Midbrain (tissue), 1 donor: ENCODE measurements at regions not wholly inside any gene's neighbourhood (a gene's known extent, or its start where the extent isn't known, plus 50 kb on each side); places are given as distances from the start of the nearest gene placed in this dataset.

ENCODE experiments used
- DNase-seq: peaks from one replicate; lab custom pipeline; 2025; lab: John Stamatoyannopoulos, UW

DNA sequence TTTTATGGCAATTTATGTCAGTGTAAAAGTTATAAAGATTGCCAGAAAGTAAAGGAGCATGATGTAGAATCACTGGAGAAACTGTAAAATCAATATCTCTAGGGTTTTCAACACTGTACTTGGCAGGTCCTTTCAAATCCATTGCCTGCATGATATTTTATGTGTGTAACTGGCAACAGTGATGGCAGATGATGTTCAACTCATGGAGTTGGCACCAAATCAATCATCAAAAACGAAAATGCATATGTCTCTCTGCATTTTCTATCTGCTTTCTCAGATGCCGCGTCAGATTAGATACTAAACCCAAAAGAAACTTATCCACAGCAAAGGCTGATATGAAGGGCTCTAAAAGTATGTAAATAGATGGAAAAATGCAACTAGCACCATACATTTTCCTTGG is 1395.5 kb upstream of the PIK3C3 start:
- DNase-seq: no peak

DNA sequence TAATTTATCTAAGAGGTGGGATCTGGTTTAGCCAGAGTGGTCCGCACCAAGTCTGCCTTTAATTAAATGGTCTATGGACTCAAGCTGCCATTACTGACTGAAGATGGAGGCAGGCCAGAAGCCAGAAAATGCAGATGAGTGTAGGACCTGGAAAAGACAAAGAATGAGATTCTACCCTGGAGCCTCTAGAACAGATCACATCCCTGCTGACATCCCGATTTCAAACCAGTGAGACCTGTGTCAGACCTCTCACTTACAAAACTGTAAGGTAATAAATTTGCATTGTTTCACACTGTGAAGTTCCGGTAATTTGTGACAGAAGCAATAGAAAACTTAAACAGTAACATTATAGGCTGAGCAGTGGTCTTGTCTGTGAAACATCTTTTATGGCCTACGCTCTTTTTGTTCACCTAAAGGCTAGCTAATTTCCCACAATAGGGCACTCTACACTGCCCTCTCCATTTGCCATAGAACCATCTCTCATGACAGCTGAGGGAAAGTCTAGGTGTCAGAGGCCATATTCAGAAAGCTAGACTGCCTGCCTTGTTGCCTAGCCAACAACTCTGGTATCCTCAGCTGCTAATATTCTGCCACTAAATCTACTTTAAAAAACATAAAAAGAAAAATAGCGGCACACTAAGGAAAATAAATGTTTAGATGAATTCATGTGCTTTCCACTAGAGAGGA is 1396.2 kb upstream of the PIK3C3 start:
- DNase-seq: no peak

DNA sequence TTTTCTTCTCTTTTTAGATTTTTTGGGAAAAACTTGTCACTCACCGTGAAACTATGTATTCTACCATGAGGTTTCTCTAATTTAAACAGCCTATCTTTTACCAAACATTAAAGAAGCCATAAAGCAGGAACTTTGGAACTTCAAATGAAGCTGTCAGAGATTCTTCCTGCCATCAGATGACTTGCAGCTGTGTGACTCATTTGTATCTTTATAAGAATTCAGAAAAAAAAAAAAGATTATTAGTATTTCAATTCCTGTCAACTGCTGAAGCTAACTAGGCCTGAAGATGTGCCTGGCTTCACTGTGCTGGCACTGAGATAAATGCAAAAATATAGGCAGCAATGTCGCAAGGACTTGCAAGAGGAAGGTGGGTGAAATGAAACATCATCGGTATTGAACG is 1399.1 kb upstream of the PIK3C3 start:
- no peak for DNase-seq

DNA sequence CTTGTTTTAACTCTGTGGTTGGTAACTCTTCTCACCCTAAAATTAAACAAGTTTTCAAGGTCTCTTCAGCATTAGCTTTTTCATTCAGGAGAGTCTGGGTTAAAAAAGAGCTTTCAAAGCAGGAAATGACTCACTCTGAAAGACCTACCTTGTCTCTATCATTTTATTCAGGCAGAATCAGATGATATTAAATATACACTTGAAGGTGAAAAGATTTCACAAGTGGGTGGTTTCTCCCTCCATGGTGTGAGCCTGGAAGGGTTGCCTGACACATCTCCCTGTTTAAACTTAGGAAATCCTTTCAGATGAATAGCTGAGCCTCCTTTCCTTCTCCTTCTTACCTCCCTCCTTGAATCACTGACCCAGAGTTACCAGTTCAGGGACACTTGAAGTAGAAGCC is 1402.0 kb upstream of the PIK3C3 start:
- DNase-seq: no peak

DNA sequence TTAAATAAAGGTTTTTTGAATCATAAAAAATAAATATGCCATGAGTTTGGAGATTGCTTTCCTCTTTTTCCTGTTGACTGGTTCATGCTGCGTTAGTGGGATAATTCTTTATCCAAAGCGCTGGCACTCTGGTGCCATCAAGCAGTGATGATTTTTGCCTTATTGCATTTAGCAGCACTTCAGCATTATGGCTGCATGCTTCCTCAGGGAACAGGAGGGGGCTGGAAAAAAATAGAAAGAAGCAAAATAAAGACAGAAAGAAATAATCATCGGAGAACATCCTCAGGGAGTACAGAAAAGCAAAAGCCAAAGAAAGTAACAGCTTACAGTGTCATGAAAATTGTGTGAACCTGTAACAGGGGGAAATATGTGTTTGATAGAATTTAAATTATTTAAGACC is 1408.2 kb upstream of the PIK3C3 start:
- DNase-seq: no peak

DNA sequence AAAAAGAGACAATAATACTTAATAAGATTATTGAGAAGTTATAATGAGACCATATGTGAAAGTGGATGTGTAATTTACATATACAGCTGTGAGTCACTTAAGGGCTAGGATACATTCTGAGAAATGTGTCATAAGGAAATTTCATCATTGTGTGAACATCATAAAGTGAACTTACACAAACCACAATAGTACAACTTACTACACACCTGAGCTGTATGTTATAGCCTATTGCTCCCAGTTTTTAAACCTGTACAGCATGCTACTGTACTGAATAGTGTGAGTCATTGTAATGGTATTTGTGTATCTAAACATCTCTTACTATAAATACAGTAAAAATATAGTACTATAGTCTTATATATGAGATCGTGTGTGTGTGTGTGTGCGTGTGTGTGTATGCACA is 1420.3 kb upstream of the PIK3C3 start:
- DNase-seq: no peak

DNA sequence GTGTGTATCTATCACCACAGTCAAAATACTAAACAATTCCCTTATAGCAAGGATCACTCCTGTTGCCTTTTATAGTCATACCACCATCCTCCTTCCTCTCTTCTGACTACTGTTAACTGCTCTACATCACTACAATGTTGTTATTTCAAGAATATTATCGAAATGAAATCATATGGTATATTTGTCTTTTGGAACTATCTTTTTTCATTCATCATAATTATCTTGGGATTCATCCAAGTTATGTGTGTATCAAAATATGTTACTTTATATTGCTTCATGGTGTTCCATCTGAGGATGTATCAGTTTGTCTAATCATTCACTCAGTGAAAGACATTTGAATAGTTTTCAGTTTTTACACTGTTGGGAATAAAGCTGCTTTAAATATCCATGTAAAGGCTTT is 1423.0 kb upstream of the PIK3C3 start:
- DNase-seq: no peak

DNA sequence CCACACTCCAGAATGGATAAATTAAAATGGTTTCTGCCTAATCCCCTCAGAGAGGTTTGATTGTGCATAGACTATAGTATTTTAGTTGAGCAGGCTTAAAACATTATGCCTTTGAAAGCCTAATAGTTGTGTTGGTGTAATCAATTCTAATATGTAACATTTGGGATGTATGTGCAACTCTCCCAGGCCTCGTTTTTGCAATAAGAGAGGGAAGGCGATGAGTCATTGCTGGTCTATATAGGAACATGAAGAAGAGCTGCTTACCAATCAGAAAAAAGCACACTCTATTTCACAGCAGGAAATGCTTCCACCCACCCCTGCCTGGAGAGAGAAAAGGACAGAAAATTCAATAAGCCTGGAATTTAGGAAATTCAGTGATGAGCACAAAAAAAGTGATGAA is 1424.0 kb upstream of the PIK3C3 start:
- no peak for DNase-seq

DNA sequence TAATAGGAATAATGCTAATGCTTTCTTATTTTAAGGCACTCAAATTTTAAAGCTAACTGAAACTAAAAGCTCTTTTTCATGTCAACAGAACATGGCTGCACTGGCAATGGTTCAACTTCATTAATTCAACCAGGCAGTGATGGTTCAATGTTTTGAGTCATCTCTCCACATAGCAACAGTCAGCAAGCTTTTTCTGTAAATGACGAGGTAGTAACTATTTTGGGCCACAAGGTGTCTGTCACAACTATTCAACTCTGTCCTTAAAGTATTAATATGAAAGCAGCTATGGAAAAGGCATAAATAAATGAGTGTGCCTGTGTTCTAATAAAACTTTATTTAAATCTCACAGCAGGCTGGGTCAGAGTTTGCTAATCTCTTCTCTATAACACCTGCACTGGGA is 1425.6 kb upstream of the PIK3C3 start:
- DNase-seq: no peak

DNA sequence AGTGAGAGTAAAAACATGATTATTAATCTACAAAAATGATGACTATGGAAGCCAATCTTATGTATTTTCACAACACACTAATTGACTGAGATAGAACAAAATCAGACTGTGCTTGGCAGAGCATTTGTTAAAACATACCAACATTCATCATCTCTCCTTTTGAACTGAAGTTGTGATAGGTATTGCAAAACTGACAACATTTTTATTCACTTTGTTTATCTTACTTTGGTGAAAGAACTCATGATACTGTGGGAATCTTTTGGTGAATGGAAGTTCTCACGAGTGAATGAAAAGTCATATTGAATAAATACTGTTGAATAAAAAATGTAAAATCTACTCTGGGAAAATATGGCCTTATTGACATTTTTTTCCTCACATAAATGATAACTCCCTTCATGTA is 1430.2 kb upstream of the PIK3C3 start:
- no peak for DNase-seq

DNA sequence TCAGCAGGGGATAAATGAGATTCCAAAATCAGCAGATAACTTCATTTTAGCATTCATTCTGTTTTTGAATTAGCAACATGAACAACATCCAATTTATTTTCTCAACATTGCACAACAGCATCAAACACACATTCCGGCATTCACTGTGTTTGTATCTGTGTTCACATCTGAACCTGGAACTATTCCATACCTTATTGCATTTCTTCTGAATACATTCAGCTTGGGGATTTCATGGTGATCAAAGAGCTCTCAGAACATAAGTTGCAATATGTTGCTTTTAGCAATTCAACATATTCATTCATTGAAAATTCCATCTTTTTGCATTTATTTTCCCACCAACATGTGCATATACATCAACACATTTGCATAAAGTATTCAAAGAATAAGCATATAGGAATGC is 1431.7 kb upstream of the PIK3C3 start:
- DNase-seq: no peak

DNA sequence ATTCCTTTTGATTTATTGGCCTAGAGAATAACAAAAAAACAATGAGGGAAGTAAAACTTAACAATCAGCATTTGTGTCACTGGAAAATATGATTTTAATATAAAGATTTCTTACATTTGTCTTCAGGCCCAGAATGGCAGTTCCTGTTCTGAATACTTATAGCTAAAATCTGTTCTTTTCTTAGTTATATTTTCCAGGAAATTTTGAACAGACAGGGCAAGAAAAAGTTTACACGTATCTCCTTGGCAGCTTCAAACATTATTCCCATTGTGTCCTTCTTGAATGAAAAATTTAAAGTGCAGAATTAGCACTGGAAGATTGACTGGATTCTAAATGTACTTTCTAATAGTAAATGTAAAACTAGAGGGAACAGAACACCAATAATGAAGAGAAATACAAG is 1454.0 kb upstream of the PIK3C3 start:
- DNase-seq: no peak

DNA sequence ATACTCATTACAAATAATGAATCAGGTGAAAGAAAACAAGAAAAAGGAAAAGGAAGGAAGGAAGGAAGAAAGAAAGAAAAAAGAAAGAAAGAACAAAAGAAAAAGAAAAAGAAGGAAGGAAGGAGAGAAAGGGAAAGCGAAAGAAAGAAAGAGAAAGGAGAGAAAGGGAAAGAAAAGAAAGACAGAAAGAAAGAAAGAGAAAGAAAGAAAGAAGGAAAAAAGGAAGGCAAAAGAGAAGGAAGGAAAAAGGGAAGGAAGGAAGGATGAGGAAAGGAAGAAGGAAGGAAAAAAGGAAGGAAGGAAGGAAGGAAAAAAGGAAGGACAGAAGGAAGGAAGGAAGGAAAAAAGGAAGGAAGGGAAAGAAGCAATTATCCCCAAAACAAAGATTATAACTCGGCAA is 1460.4 kb upstream of the PIK3C3 start:
- no peak for DNase-seq

DNA sequence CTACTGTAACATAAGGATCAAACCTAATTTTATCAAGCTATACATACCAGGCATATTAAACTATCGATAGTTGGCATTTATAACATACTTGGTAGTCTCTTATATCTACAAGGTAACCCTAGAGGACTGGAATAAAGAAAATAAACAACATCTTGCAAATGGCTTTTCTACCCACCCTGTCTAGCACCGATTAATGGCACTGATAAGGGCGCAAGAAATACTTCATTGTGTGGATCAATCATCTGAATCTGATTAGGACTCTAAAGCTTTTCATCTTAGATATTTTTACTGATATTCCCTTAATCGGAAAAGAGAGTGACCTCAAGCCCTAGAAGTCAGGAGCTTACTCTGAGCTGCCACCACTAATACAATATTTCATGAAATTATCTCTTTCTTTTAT is 1461.7 kb upstream of the PIK3C3 start:
- no peak for DNase-seq

DNA sequence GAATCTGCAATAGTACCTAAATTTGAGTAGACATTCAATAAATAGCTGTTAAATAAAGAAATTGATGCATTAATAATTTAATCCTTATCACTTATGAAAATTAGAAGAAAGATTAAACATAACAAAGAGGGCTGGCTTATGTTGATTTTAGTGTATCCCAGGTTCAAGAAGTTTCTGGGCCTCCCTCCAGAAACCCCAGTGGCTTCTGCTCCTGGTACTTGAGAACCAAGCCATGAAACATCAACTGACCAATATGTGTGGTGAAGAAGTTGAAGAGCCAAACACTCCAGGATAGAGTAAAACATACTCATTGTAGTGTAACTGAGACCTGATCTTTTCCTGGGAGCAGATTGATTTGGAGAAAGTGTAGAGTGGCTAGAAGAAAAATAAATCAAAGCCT is 1465.7 kb upstream of the PIK3C3 start:
- no peak for DNase-seq

DNA sequence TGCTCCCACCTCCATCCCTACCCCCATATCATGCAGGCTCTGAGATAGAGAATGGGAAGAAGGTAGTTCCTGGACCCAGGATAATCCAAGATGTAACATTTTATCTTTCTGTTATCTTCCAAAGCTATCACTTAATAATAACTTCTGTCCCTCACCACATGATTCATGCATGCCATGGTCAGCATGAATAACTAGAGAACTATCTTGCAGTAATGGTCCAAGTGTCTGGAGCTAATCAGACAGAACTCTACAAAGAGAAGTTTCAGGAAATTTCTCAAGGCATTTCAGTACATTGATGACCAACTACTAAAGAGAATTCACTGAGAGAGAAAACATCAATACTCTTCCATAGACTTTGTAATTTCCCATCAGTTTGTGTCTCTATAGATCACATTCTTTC is 1469.7 kb upstream of the PIK3C3 start:
- DNase-seq: no peak

DNA sequence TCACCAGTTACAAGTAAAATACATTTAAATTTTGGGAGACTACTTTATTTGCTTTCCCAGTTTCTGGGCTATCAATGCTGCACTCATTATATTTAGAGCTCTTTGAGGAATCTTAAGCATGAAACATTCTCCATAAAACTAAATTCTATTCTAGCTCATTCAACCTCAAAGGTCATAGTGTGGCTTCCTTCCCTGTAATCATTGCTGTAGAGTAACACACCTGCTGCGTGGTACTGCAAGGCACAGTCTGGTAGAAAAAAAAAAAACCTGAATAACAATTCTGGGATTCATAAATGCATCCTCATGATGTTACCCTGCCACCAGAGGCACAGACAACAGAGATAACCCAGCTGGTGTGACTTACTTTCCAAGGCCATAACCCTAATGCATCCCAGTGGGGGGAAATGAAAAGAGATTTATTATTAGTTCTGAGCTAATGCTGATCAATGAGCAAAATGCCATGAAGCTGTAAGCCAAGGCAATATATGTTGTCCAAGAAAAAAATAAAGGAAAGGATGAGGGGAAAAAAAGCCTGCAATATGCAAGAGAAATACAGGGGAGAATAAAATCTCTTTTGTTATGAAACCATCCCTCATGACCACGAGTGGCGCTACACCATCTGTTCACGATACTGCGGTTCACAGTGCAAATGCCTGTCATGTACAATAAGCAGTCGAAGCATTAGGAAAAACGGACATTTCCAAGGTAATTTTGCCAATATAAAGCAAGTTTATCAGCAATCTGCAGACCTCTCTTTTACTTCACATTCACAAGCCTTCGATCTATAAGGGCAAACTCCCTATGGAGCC is 1481.6 kb upstream of the PIK3C3 start:
- no peak for DNase-seq

DNA sequence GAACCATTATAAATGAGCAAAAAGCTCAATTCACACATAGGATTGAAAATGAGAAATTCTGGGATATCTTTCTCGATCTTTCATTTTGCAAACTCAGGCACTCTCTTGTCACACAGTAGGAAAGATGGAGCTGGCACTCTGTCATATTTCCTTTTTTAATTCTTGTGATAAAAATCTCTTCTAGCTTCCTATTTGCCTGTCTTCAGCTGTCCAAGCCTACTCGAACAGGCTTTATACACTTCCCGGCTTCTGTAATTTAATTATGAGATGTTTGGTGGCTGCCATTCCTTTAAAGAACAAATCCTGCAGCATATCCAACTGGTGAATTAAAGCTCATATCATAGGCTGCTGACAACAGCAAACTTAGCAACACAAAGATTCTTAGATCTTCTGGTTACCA is 1484.3 kb upstream of the PIK3C3 start:
- DNase-seq: no peak

DNA sequence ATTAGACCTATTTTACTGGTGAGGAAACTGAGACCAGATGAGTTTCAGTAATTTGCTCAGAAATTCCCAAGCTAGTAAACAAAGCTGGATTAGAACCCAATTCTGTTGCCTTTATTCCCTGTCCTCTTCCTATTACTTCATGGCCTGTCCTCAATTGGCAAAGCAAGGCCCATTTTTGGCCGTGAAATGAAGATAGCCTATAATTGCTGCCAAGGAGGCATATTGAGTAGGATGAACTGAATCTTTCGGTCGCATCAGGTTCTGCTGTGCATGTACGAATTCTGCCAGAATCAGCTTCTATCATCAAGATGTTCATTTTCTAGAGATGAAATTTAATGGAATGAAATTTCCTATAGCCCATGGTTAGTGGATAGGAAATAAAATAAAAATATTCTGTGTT is 1485.2 kb upstream of the PIK3C3 start:
- no peak for DNase-seq

DNA sequence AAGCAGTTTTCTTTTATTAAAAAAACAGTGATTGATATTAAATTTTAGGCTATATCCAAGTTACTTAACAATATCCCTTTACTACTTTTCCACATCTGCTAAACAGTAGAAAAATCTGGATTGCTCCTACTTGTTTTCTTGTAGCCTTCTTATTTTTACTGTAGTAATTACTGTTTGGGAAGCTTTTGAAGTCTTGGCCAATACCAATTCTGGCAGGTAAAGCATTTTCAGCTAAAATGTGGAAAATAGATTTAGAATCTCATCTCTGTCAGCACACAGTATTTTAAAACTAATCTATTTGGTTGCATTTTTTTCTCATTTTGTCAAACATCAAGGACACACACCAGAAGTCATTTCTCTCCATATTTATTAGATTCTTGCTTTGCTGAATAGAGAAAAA is 1485.7 kb upstream of the PIK3C3 start:
- DNase-seq: no peak

DNA sequence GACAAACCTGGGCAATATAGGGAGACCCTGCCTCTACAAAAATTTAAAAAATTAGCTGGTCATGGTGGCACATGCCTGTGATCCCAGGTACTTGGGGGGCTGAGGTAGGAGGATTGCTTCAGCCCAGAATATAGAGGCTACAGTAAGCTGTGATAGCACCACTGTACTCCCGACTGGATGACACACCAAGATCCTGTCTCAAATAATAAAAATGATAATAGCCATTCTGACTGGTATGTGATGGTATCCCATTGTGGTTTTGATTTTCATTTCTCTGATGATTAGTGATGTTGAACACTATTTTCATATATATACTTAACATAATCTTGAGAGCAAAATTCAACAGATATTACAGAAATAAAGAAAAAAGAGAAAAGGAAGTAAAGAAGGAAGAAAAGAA is 1491.0 kb upstream of the PIK3C3 start:
- DNase-seq: no peak

DNA sequence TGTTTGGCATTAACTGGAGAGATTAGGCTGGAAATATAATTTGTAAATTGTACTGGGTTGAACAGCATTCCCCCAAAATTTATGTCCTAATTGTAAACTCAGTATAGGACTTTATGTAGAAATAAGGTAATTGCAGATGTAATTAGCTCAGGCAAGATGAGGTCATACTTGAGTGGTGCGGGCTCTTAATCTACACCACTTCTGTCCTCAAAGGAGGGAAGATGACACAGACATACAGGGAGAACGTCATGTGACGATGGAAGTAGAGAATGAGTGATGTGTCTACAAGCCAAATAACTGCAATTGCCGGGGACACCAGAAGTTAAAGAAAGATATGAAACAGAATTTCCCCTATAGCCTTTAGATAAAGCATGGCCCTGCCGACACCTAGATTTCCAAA is 1501.1 kb upstream of the PIK3C3 start:
- DNase-seq: no peak

DNA sequence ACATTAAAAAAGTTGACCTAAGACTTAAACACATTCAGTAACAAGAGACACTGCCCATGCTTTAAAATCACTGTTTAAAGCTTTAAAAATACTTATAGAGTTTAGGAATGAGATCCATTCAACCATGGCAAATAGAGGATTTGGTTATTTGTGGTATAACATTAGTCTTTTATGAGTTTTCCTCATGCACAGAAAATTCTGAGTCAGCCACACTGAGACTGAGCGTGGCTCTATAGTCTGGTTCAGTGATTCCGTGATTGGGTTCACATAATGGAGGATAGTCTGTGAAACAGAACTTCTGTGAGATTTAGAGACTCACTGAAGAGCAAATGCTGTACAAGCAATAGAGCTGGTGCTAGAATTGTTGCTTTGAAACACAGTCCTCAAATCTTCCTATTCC is 1502.4 kb upstream of the PIK3C3 start:
- no peak for DNase-seq

DNA sequence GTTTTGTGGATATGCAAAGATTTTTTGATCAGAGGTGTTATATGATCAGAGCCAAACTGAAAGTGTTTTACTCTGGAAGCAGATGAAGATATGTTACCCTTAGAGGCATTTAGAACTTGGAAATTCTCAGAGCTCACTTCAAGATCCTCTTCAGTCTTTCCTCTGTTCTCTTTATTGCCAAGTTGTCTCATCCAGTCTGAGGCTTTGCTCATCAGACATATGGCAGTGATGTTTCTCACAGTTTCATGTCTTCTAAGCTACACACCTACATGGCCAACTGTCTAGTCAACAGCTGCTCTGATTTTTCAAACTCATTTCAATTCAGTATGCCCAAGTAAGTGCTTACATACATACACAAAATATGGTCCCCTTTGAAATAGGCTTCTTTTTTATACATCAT is 1504.3 kb upstream of the PIK3C3 start:
- DNase-seq: no peak
